ENCODE measurements at regions not wholly inside any gene's neighbourhood (a gene's known extent, or its start where the extent isn't known, plus 50 kb on each side); places are given as distances from the start of the nearest gene placed in this dataset.

DNA sequence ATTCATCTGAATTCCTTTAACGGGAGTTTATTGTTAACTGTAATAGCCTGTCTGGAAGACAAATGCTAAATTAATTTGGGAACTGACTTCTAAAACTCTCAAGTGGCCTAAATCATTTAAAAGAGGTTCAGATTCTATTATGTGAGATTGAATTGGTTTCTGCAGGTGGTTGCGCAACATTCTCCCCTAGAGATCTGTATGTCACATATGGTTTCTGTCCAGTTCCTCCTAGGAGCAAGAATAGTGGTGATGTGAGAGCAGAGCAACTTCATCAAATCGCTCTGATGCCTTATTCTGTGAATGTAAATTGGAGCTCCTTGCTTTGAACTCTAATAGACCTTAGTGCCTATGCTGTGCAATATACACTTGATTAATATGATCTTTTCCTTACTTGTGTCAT lies 144.6 kb upstream of the GPR101 start:
- intact Hi-C loops (cut with DNase I, micrococcal nuclease), result no loop called here
- TF ChIP-seq, protein P1, sequence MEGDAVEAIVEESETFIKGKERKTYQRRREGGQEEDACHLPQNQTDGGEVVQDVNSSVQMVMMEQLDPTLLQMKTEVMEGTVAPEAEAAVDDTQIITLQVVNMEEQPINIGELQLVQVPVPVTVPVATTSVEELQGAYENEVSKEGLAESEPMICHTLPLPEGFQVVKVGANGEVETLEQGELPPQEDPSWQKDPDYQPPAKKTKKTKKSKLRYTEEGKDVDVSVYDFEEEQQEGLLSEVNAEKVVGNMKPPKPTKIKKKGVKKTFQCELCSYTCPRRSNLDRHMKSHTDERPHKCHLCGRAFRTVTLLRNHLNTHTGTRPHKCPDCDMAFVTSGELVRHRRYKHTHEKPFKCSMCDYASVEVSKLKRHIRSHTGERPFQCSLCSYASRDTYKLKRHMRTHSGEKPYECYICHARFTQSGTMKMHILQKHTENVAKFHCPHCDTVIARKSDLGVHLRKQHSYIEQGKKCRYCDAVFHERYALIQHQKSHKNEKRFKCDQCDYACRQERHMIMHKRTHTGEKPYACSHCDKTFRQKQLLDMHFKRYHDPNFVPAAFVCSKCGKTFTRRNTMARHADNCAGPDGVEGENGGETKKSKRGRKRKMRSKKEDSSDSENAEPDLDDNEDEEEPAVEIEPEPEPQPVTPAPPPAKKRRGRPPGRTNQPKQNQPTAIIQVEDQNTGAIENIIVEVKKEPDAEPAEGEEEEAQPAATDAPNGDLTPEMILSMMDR (IDR thresholded peaks at IDR 0.05), result no peak
- no peak overlapping the region for H3K4me3 ChIP-seq
- no peaks in the 10 kb centered on the region for H3K36me3 ChIP-seq (ENCODE audit: low read depth)
- no peak for DNase-seq
- no peaks in the 10 kb centered on the region for H3K4me1 ChIP-seq (ENCODE audit: low read depth)
- no peaks in the 10 kb centered on the region for H3K9me3 ChIP-seq
- ATAC-seq, result no peak

DNA sequence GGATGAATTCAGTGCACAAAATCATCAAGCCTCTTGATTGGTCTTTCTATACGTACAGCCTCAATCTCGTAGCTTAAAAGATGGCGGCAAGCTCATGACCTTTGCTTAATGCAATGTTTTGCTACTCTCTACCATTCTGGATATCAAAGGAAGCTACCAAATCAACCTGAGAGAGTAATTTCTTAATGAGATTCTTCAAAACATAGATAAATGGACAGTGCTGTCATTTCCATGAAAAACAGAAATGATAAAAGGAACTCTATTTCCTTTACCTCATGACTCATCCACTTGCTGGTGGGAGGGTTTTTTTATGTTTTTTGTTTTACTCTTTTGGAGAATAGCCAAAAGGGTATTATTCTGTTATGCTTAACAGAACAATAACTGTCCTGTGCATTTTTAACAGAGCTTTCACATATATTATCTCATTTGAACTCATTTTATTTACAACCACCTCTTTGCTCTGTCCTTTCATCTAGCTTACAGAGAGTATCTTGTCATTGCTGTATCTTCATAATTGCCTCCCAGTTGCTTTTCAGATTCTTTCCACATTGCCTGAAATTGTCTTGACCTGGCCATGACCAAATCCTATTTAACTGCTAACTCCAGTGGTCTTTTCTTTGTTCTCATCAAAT lies 138.6 kb upstream of the GPR101 start:
- H3K36me3 ChIP-seq (ENCODE audit: low read depth), result no peaks in the 10 kb centered on the region
- TF ChIP-seq, protein P1 (IDR thresholded peaks at IDR 0.05), result no peak
- intact Hi-C loops (cut with DNase I, micrococcal nuclease), result no loop called here
- no peak for DNase-seq
- no peaks in the 10 kb centered on the region for H3K4me1 ChIP-seq (ENCODE audit: low read depth)
- H3K4me3 ChIP-seq, result no peak overlapping the region
- no peaks in the 10 kb centered on the region for H3K9me3 ChIP-seq
- ATAC-seq, result no peak

DNA sequence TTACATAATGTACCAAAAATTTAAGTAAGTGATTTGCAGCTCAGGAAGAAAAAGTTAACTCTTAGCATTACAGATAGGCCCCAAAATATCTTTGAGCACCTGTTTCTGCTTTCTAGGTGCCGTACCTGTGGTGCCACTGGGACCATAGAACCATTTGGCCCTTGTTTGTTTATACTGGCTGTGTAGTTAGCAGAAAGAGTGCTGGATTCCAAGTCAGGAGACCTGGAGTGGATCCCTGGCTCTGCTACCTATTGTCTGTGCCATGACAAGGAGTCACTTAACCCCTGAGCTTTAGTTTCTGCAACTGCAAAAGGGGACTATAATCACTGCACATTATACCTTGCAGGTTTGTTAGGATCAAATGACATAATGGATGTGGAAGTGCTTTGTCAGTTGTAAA lies 137.8 kb upstream of the GPR101 start:
- intact Hi-C loops (cut with DNase I, micrococcal nuclease), result no loop called here
- TF ChIP-seq, protein P1 (IDR thresholded peaks at IDR 0.05), result no peak
- Histone ChIP-seq H3K4me1 (ENCODE audit: low read depth) (no peaks in the 10 kb centered on the region), H3K9me3 (no peaks in the 10 kb centered on the region), H3K36me3 (ENCODE audit: low read depth) (no peaks in the 10 kb centered on the region), H3K4me3 (no peak overlapping the region)
- no peak for DNase-seq
- ATAC-seq, result no peak

DNA sequence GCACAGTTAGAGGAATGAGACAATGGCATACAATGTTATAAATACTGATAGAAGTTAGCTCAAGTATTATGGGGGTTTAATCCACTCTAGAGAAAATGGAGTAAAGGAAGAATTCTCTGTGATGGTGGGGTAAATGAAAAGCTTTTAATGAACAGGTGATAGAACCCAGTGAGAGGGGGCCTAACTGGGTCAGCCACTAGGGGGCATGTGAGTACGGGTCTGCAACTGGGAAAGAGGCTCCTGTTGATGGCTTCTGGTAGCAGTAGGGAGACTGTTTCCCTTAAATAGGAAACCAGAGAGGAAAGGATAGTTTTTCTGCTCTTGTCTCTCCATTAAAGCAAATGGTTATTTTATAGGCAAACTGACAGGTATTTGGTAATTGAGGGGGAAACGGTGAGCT lies 132.8 kb upstream of the GPR101 start:
- H3K9me3 ChIP-seq, result no peaks in the 10 kb centered on the region
- TF ChIP-seq, protein P1 (IDR thresholded peaks at IDR 0.05), result no peak

DNA sequence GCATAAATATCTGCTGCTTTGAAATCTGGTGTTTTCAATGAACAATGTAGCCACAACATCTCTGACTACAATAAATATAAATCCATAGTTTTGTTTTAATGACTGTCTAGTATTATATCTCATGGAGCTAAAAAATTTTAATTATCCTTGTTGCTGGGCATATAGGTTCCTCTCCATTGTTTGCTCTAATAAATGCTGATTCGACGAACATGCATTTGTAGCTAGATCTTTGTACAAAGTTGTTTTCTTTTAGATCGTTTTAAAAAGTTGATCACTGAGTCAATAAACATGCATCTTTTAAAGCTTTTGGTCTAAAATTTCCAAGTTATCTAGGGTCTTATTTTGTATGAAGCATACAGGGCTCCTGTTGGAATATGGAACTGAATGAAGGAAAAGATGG lies 130.5 kb upstream of the GPR101 start:
- TF ChIP-seq, protein P1 (IDR thresholded peaks at IDR 0.05), result no peak
- no peaks in the 10 kb centered on the region for H3K9me3 ChIP-seq
- ATAC-seq, result no peak
- no peak for DNase-seq
- H3K4me1 ChIP-seq (ENCODE audit: low read depth), result no peaks in the 10 kb centered on the region
- no peak overlapping the region for H3K4me3 ChIP-seq
- intact Hi-C loops (cut with DNase I, micrococcal nuclease), result no loop called here
- H3K36me3 ChIP-seq (ENCODE audit: low read depth), result no peaks in the 10 kb centered on the region

More for the DNA sequence above, 132.8 kb upstream of the GPR101 start:
- no peaks in the 10 kb centered on the region for H3K4me1 ChIP-seq (ENCODE audit: low read depth)
- no peak overlapping the region for H3K4me3 ChIP-seq
- ATAC-seq (no peak), DNase-seq (no peak)
- intact Hi-C loops (cut with DNase I, micrococcal nuclease), result no loop called here
- H3K36me3 ChIP-seq (ENCODE audit: low read depth), result no peaks in the 10 kb centered on the region

DNA sequence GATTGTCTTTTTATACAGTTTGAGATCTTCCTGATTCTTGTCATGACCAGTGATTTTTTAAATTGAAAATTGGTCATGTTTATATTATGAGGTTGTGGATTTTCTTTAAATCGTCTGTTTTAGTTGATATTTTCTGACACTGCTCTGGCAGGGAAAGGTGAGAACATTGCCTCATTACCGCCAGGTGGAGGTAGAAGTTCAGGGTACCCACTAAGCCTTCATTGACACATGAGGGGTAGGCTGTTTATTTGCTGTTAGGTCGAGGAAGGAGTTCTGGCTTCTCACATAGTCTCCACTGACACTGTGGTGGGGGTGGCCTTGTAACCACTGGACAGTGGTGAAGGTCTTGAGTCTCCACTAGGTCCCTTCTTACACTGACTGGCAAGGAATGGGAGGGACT lies 117.6 kb upstream of the GPR101 start:
- TF ChIP-seq, protein P1 (IDR thresholded peaks at IDR 0.05), result no peak
- Histone ChIP-seq H3K4me3 (no peak overlapping the region), H3K36me3 (ENCODE audit: low read depth) (no peaks in the 10 kb centered on the region), H3K9me3 (no peaks in the 10 kb centered on the region), H3K4me1 (ENCODE audit: low read depth) (no peaks in the 10 kb centered on the region)
- DNase-seq (no peak), ATAC-seq (no peak)
- intact Hi-C loops (cut with DNase I, micrococcal nuclease), result no loop called here
